Hepatocyte (in vitro differentiated cells): ENCODE measurements at regions not wholly inside any gene's neighbourhood (a gene's known extent, or its start where the extent isn't known, plus 50 kb on each side); places are given as distances from the start of the nearest gene placed in this dataset.

Experiments used
- DNase-seq: peaks from one replicate; pipeline ENCODE4 v3.0.0-alpha.2; 2016; ENCODE audit warnings: low spot score
- H2AFZ ChIP-seq: fragments of 200-600 bp; sonication (generic); 2 replicates; pipeline ENCODE4 v1.6.0; 2016; ENCODE audit warnings: antibody characterized with exemption, mild to moderate bottlenecking
- H3K27ac ChIP-seq: fragments of 200-600 bp; sonication (generic); 2 replicates; pipeline ENCODE4 v1.5.1; 2016; ENCODE audit warnings: mild to moderate bottlenecking
- H3K27me3 ChIP-seq: fragments of 200-600 bp; sonication (generic); 2 replicates; pipeline ENCODE4 v1.6.1; 2016
- H3K36me3 ChIP-seq: fragments of 200-600 bp; sonication (generic); replicated peaks from 2 replicates; pipeline ENCODE4 v1.5.1; 2016; ENCODE audit warnings: low read depth; ENCODE audit not compliant: insufficient read depth
- H3K4me1 ChIP-seq: fragments of 200-600 bp; sonication (generic); 2 replicates; pipeline ENCODE4 v1.5.1; 2016; ENCODE audit warnings: mild to moderate bottlenecking, moderate library complexity; ENCODE audit not compliant: insufficient read depth
- H3K4me2 ChIP-seq: fragments of 200-600 bp; sonication (generic); 2 replicates; pipeline ENCODE4 v1.6.0; 2016
- H3K4me3 ChIP-seq: fragments of 200-600 bp; sonication (generic); 2 replicates; pipeline ENCODE4 v1.5.1; 2016; ENCODE audit warnings: mild to moderate bottlenecking
- H3K79me2 ChIP-seq: fragments of 200-600 bp; sonication (generic); 2 replicates; pipeline ENCODE4 v1.6.0; 2017; ENCODE audit warnings: mild to moderate bottlenecking
- H3K9me2 ChIP-seq: fragments of 200-600 bp; sonication (generic); replicated peaks from 2 replicates; pipeline ENCODE4 v1.6.0; 2017; ENCODE audit warnings: mild to moderate bottlenecking; ENCODE audit not compliant: insufficient read depth
- H3K9me3 ChIP-seq: fragments of 200-600 bp; sonication (generic); 2 replicates; pipeline ENCODE4 v1.5.1; 2016; ENCODE audit warnings: low read depth, mild to moderate bottlenecking
- H4K20me1 ChIP-seq: fragments of 200-600 bp; sonication (generic); 2 replicates; pipeline ENCODE4 v1.6.0; 2016; ENCODE audit warnings: mild to moderate bottlenecking; ENCODE audit not compliant: insufficient read depth, poor library complexity, severe bottlenecking
- EZH2 ChIP-seq: fragments of 200-600 bp; sonication (generic); IDR thresholded peaks from 2 replicates; pipeline ENCODE4 v1.6.1; 2016; ENCODE audit warnings: antibody characterized with exemption, mild to moderate bottlenecking, borderline replicate concordance
- EZH2phosphoT487 ChIP-seq: fragments of 200-600 bp; sonication (generic); IDR thresholded peaks from one replicate; pipeline ENCODE4 v1.6.1; 2018; ENCODE audit warnings: antibody characterized with exemption, mild to moderate bottlenecking, low read depth, moderate library complexity; ENCODE audit not compliant: unreplicated experiment, severe bottlenecking
- WGBS: methylation state at CpG from one replicate; pipeline ENCODE4 v1.1.6; 2016; ENCODE audit warnings: low lambda C conversion rate; ENCODE audit errors: missing lambda C conversion rate; 5-methylcytosine and 5-hydroxymethylcytosine counted together
- TF ChIP-seq, protein P1 (sequence below): fragments of 200-600 bp; sonication (generic); IDR thresholded peaks from 2 replicates; pipeline ENCODE4 v1.5.1; 2016; ENCODE audit warnings: antibody characterized with exemption, mild to moderate bottlenecking; ENCODE audit not compliant: poor library complexity

DNA sequence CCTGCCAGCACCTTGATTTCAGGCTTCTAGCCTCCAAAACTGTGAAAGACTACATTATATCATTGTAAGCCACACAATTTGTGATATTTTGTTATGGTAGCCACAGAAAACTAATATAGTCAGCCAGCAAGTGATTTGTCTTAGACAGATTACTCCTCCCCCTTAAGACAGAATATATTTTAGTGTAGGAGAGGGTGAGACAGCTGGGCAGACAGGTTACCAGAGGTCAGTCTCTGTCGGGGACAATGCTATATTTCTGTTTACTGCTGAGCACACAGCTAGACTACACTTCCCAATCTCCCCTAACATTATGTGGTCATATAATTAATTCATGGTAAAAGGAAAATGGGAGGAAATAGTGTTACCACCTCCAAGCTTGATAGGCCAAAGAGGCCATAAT is 185.8 kb upstream of the PIK3C3 start:
- Histone ChIP-seq H4K20me1 (no peaks in the 10 kb centered on the region), H3K9me2 (no peaks in the 10 kb centered on the region), H3K9me3 (no peaks in the 10 kb centered on the region), H3K4me1 (no peaks in the 10 kb centered on the region), H3K36me3 (no peaks in the 10 kb centered on the region), H3K4me2 (no peak overlapping the region), H2AFZ (no peak overlapping the region), H3K27ac (no peak overlapping the region), H3K79me2 (no peaks in the 10 kb centered on the region), H3K4me3 (no peak overlapping the region), H3K27me3 (no peaks in the 10 kb centered on the region)
- WGBS, result 74% methylated on average over 1 of the region's 1 CpG
- DNase-seq, result no peak
- TF ChIP-seq, protein P1, sequence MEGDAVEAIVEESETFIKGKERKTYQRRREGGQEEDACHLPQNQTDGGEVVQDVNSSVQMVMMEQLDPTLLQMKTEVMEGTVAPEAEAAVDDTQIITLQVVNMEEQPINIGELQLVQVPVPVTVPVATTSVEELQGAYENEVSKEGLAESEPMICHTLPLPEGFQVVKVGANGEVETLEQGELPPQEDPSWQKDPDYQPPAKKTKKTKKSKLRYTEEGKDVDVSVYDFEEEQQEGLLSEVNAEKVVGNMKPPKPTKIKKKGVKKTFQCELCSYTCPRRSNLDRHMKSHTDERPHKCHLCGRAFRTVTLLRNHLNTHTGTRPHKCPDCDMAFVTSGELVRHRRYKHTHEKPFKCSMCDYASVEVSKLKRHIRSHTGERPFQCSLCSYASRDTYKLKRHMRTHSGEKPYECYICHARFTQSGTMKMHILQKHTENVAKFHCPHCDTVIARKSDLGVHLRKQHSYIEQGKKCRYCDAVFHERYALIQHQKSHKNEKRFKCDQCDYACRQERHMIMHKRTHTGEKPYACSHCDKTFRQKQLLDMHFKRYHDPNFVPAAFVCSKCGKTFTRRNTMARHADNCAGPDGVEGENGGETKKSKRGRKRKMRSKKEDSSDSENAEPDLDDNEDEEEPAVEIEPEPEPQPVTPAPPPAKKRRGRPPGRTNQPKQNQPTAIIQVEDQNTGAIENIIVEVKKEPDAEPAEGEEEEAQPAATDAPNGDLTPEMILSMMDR, result no peak
- TF ChIP-seq EZH2phosphoT487, result no peak
- no peak for TF ChIP-seq EZH2

DNA sequence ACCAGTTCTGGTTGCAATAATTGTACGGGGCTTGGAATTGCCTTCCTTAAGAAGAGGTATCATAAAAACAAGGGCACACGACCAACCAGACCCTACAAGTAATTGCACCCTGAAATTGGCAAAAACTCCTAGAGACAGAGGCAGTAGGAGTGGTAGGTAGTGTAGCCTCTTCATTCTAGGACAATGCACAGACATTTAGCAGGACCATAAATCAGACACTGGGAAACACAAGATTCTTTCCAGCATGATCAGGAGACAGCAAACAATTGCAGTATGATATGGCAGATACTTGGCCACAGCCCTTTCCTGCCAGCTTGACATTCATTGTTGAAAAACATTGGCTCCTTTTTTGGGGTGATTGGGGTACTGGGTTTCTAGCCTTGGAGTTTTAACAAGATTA is 186.6 kb upstream of the PIK3C3 start:
- H3K4me1 ChIP-seq, result no peaks in the 10 kb centered on the region
- DNase-seq, result no peak

DNA sequence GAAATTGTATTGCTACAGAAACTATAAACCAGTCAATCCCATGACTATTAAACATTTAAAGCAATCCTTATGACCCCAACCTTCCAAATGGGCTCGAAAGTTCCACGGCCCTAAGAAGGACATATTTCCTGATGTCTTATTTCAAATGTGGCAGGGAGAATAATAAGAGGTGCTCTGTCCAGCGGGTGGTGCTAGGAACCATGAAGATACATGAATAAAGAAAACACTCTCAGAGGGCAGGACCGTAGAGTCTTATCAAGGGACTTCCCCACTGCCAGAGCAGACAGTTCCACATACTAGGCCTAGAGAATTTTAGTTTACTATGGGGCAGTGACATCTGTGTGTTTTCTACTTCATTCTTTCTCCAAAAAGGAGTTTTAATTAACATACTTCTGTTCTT is 187.1 kb upstream of the PIK3C3 start:
- WGBS, result 59% methylated on average over 4 of the region's 4 CpGs
- H3K9me2 ChIP-seq, result no peaks in the 10 kb centered on the region
- H3K27me3 ChIP-seq, result no peaks in the 10 kb centered on the region
- no peaks in the 10 kb centered on the region for H3K79me2 ChIP-seq
- peak; percentile 60 for DNase-seq
- no peak overlapping the region for H3K4me3 ChIP-seq
- no peak overlapping the region for H3K27ac ChIP-seq
- H3K36me3 ChIP-seq, result no peaks in the 10 kb centered on the region
- no peak for TF ChIP-seq EZH2
- TF ChIP-seq, protein P1, result peak; percentile 46
- no peak for TF ChIP-seq EZH2phosphoT487
- H3K9me3 ChIP-seq, result no peaks in the 10 kb centered on the region
- no peak overlapping the region for H3K4me2 ChIP-seq
- H2AFZ ChIP-seq, result no peak overlapping the region
- H3K4me1 ChIP-seq, result no peaks in the 10 kb centered on the region
- no peaks in the 10 kb centered on the region for H4K20me1 ChIP-seq

More for the DNA sequence above, 186.6 kb upstream of the PIK3C3 start:
- Histone ChIP-seq H3K27ac (no peak overlapping the region), H4K20me1 (no peaks in the 10 kb centered on the region), H3K79me2 (no peaks in the 10 kb centered on the region), H3K27me3 (no peaks in the 10 kb centered on the region), H3K4me3 (no peak overlapping the region), H3K9me3 (no peaks in the 10 kb centered on the region), H2AFZ (no peak overlapping the region), H3K9me2 (no peaks in the 10 kb centered on the region), H3K36me3 (no peaks in the 10 kb centered on the region), H3K4me2 (no peak overlapping the region)
- TF ChIP-seq, protein P1, result no peak
- TF ChIP-seq EZH2, result no peak
- WGBS, result 73% methylated on average over 2 of the region's 2 CpGs

GRCh38 chr18:41765460-41765859 is 189.6 kb upstream of the PIK3C3 start:
- Histone ChIP-seq H3K9me2 (no peaks in the 10 kb centered on the region), H3K4me1 (peaks cover 5% of the 10 kb centered on the region), H3K79me2 (no peaks in the 10 kb centered on the region), H2AFZ (no peak overlapping the region), H4K20me1 (no peaks in the 10 kb centered on the region), H3K4me3 (no peak overlapping the region), H3K36me3 (no peaks in the 10 kb centered on the region), H3K4me2 (no peak overlapping the region), H3K27me3 (no peaks in the 10 kb centered on the region), H3K27ac (no peak overlapping the region), H3K9me3 (no peaks in the 10 kb centered on the region)
- 73% methylated on average over 3 of the region's 3 CpGs for WGBS
- no peak for TF ChIP-seq EZH2
- TF ChIP-seq, protein P1, result no peak
- TF ChIP-seq EZH2phosphoT487, result no peak
- DNase-seq, result no peak
